ENCODE measurements at regions not wholly inside any gene's neighbourhood (a gene's known extent, or its start where the extent isn't known, plus 50 kb on each side); places are given as distances from the start of the nearest gene placed in this dataset.

DNA sequence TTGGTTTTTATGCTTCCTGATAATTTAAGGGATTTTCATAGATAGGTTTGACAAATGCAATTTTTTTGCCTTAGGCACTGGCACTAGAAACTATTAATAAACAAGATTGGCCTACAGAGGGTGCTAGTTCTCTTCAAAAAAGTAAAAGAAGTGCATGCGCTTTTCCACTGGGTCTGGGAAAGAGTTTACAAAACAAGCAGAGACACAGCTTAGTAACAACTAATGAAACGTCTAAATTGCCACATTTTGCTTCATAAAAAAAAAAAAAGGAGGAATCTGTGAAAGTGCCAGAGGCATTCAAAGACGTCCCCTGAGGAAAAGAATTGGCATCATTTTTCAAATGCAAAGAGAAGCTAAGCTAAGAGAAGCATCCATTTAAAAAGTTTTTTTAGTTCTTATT is 58.3 kb upstream of the EEA1 start:
- H3K36me3 ChIP-seq (ENCODE audit: insufficient read depth, low read length), result no peaks in the 10 kb centered on the region
- no peaks in the 10 kb centered on the region for H3K79me2 ChIP-seq (ENCODE audit: insufficient read depth, low read length)
- no peak for DNase-seq (ENCODE audit: insufficient read length, low spot score, missing footprints)
- no peaks in the 10 kb centered on the region for H4K20me1 ChIP-seq (ENCODE audit: insufficient read depth, low read length)
- H3K27ac ChIP-seq (ENCODE audit: low read depth, low read length), result no peak overlapping the region
- peak overlapping the region; percentile 20 for H3K4me2 ChIP-seq (ENCODE audit: insufficient read depth, low read length)
- no peaks in the 10 kb centered on the region for H3K9me3 ChIP-seq (ENCODE audit: low read depth, low read length)
- H3K4me1 ChIP-seq (ENCODE audit: insufficient read depth, low read length), result peaks cover 7% of the 10 kb centered on the region
- no peaks in the 10 kb centered on the region for H3K27me3 ChIP-seq (ENCODE audit: insufficient read depth, low read length)
- H2AFZ ChIP-seq (ENCODE audit: low read length), result peak overlapping the region; percentile 58
- H3K4me3 ChIP-seq (ENCODE audit: insufficient read depth, low read length), result no peak overlapping the region
- TF ChIP-seq, protein P1, sequence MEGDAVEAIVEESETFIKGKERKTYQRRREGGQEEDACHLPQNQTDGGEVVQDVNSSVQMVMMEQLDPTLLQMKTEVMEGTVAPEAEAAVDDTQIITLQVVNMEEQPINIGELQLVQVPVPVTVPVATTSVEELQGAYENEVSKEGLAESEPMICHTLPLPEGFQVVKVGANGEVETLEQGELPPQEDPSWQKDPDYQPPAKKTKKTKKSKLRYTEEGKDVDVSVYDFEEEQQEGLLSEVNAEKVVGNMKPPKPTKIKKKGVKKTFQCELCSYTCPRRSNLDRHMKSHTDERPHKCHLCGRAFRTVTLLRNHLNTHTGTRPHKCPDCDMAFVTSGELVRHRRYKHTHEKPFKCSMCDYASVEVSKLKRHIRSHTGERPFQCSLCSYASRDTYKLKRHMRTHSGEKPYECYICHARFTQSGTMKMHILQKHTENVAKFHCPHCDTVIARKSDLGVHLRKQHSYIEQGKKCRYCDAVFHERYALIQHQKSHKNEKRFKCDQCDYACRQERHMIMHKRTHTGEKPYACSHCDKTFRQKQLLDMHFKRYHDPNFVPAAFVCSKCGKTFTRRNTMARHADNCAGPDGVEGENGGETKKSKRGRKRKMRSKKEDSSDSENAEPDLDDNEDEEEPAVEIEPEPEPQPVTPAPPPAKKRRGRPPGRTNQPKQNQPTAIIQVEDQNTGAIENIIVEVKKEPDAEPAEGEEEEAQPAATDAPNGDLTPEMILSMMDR (IDR thresholded peaks at IDR 0.05; ENCODE audit: extremely low read depth, low read depth, low read length), result peak; percentile 67

DNA sequence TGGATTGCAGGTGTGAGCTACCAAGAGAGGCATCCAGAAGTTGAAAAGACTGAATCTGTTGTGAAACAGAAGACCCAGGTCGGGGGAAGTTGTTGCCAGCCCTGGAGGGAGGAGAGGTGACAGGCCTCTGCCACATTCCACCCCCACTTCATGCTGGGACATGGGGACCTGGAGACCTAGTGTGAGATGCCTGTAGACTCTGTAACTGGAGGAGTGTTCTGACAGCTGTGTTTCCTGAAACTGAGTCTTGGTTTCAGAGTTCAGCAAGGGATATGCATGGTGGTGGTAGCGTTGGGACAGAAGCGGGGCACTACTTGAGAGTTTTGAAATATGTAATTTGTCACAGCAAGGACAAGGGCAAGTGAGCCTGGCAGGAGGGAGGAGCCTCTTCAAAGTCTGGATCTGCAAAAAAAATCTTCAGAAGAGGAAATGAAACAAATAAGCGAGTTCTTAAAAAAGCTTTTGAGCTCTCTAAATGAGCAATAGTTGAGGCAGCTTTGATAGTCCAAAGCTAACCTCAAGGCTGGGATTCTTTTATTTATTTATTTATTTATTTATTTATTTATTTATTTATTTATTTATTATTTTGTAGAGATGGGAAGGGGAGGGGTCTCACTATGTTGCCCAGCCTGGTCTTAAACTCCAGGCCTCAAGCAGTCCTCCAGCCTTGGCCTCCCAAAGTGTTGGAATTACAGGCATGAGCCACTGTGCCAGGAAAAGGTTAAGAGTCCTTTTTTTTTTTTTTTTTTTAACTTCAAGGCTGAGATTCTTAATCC is 58.9 kb upstream of the EEA1 start:
- Histone ChIP-seq H3K4me1 (ENCODE audit: insufficient read depth, low read length) (peaks cover 7% of the 10 kb centered on the region), H3K4me3 (ENCODE audit: insufficient read depth, low read length) (no peak overlapping the region), H3K27me3 (ENCODE audit: insufficient read depth, low read length) (no peaks in the 10 kb centered on the region), H4K20me1 (ENCODE audit: insufficient read depth, low read length) (no peaks in the 10 kb centered on the region), H2AFZ (ENCODE audit: low read length) (peak overlapping the region; percentile 58), H3K4me2 (ENCODE audit: insufficient read depth, low read length) (peak overlapping the region; percentile 20), H3K9me3 (ENCODE audit: low read depth, low read length) (no peaks in the 10 kb centered on the region), H3K79me2 (ENCODE audit: insufficient read depth, low read length) (no peaks in the 10 kb centered on the region), H3K36me3 (ENCODE audit: insufficient read depth, low read length) (no peaks in the 10 kb centered on the region), H3K27ac (ENCODE audit: low read depth, low read length) (no peak overlapping the region)
- TF ChIP-seq, protein P1 (IDR thresholded peaks at IDR 0.05; ENCODE audit: extremely low read depth, low read depth, low read length), result no peak
- DNase-seq (ENCODE audit: insufficient read length, low spot score, missing footprints), result no peak

DNA sequence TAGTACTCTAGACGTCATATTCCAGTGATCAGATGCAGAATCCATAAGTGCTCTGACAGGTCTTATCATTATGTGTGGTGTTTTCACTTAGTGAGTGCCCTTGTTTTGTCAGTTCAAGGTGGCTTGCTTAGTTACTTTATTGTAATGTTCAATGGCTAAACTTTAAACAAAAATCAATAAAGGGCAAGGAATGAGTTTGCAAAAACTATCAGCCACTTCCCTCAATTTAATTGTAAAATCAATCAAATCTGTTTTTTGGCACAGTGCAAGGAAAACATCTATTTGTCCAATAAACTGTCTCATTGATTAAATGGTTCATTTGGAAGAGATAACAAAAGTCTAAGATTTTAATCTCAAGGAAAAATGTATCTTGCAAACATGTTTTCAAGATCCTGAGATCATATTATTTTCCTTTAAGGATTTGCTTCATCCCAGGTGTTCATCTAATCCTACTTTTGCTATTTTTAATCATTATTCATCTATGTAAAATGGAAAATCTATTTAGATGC is 59.6 kb upstream of the EEA1 start:
- Histone ChIP-seq H3K27me3 (ENCODE audit: insufficient read depth, low read length) (no peaks in the 10 kb centered on the region), H4K20me1 (ENCODE audit: insufficient read depth, low read length) (no peaks in the 10 kb centered on the region), H3K36me3 (ENCODE audit: insufficient read depth, low read length) (no peaks in the 10 kb centered on the region), H3K9me3 (ENCODE audit: low read depth, low read length) (no peaks in the 10 kb centered on the region), H3K4me3 (ENCODE audit: insufficient read depth, low read length) (no peak overlapping the region), H3K4me1 (ENCODE audit: insufficient read depth, low read length) (peaks cover 7% of the 10 kb centered on the region), H3K27ac (ENCODE audit: low read depth, low read length) (no peak overlapping the region), H2AFZ (ENCODE audit: low read length) (no peak overlapping the region), H3K79me2 (ENCODE audit: insufficient read depth, low read length) (no peaks in the 10 kb centered on the region), H3K4me2 (ENCODE audit: insufficient read depth, low read length) (no peak overlapping the region)
- DNase-seq (ENCODE audit: insufficient read length, low spot score, missing footprints), result no peak
- TF ChIP-seq, protein P1 (IDR thresholded peaks at IDR 0.05; ENCODE audit: extremely low read depth, low read depth, low read length), result no peak

DNA sequence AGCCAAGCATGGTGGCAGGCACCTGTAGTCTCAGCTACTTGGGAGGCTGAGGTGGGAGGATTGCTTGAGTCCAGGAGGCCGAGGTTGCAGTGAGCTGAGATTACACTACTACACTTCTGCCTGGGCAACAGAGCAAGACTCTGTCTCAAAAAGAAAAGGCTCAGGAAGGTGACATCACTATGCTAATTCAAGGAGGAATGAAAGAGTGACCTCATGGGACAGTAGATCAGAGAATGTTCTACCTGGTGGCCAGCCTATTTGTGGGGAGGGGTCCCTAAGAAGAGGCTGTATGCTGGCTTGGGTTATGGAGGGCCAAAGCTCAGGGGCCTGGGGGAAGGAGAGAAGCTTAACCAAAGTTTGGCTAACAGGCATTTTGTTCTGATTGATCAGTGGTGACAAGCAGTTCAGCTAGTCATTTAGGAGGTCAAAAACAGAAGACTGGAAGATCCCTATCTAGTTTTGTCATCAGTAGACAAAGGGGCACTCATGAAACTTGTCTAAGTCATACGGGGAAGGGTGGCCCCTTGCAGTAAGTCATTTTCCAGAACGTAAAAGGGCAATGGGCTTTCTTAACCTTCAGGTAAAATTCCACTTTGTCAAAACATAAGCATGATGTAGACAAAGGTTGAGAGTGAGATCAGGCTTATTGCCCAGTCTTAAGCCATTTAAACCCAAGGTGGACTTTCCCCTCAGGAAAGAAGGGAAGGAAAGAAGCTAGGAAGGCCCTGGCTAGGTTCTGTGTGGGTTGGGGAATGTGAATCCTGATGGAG is 60.8 kb upstream of the EEA1 start:
- Histone ChIP-seq H2AFZ (ENCODE audit: low read length) (no peak overlapping the region), H3K36me3 (ENCODE audit: insufficient read depth, low read length) (no peaks in the 10 kb centered on the region), H3K79me2 (ENCODE audit: insufficient read depth, low read length) (no peaks in the 10 kb centered on the region), H3K4me1 (ENCODE audit: insufficient read depth, low read length) (peaks cover 7% of the 10 kb centered on the region), H3K9me3 (ENCODE audit: low read depth, low read length) (no peaks in the 10 kb centered on the region), H3K4me3 (ENCODE audit: insufficient read depth, low read length) (no peak overlapping the region), H4K20me1 (ENCODE audit: insufficient read depth, low read length) (no peaks in the 10 kb centered on the region), H3K27ac (ENCODE audit: low read depth, low read length) (no peak overlapping the region), H3K4me2 (ENCODE audit: insufficient read depth, low read length) (no peak overlapping the region), H3K27me3 (ENCODE audit: insufficient read depth, low read length) (no peaks in the 10 kb centered on the region)
- DNase-seq (ENCODE audit: insufficient read length, low spot score, missing footprints), result no peak
- TF ChIP-seq, protein P1 (IDR thresholded peaks at IDR 0.05; ENCODE audit: extremely low read depth, low read depth, low read length), result no peak

All from osteoblast (primary cell).